Lung (tissue), 11 donors: ENCODE measurements at regions not wholly inside any gene's neighbourhood (a gene's known extent, or its start where the extent isn't known, plus 50 kb on each side); places are given as distances from the start of the nearest gene placed in this dataset.

ENCODE experiments used
- ATAC-seq: fragments of 200-7000 bp; cut with Tn5 transposase; one replicate; pipeline ENCODE4 v1.9.1; 2020; ENCODE audit warnings: moderate number of reproducible peaks; ENCODE audit not compliant: insufficient read depth, low FRiP score
- DNase-seq, 3 donors: peaks; one replicate each; pipeline ENCODE4 v3.0.0-alpha.2; 2013 to 2017
- H3K27ac ChIP-seq, 2 donors: one replicate each; pipeline ENCODE4 v1.5.1; 2013; ENCODE audit warnings: mild to moderate bottlenecking in 2 of 2, moderate library complexity in 2 of 2, control low read depth in 1 of 2, inconsistent platforms in 1 of 2, low read depth in 1 of 2, low read length in 1 of 2
- H3K27me3 ChIP-seq, 3 donors: one replicate each; pipeline ENCODE4 v1.5.1; 2013; ENCODE audit warnings: low read length in 2 of 3; ENCODE audit not compliant: control insufficient read depth in 3 of 3, insufficient read depth in 3 of 3
- H3K36me3 ChIP-seq, 4 donors: one replicate each; pipeline ENCODE4 v1.5.1; 2013; ENCODE audit warnings: low read length in 4 of 4, mild to moderate bottlenecking in 1 of 4, moderate library complexity in 1 of 4; ENCODE audit not compliant: control insufficient read depth in 4 of 4, insufficient read depth in 4 of 4
- H3K4me1 ChIP-seq, 5 donors: one replicate each; pipeline ENCODE4 v1.5.1; 2013; ENCODE audit warnings: low read length in 5 of 5, mild to moderate bottlenecking in 2 of 5, moderate library complexity in 1 of 5; ENCODE audit not compliant: control insufficient read depth in 5 of 5, insufficient read depth in 5 of 5
- H3K4me3 ChIP-seq: one replicate; pipeline ENCODE4 v1.5.1; 2013; ENCODE audit warnings: mild to moderate bottlenecking, control low read depth, moderate library complexity
- H3K9ac ChIP-seq, 2 donors: one replicate each; pipeline ENCODE4 v1.5.1; 2013; ENCODE audit warnings: low read length in 2 of 2, control low read depth in 1 of 2; ENCODE audit not compliant: insufficient read depth in 1 of 2
- H3K9me3 ChIP-seq, 4 donors: one replicate each; pipeline ENCODE4 v1.5.1; 2013; ENCODE audit warnings: low read length in 3 of 4, mild to moderate bottlenecking in 1 of 4, moderate library complexity in 1 of 4; ENCODE audit not compliant: control insufficient read depth in 4 of 4, insufficient read depth in 3 of 4
- CTCF ChIP-seq: IDR thresholded peaks from 2 replicates; pipeline ENCODE4 v1.5.1; 2012; ENCODE audit warnings: mild to moderate bottlenecking; ENCODE audit errors: control extremely low read depth, extremely low read depth
- WGBS, 2 donors: extraction: QIAGEN DNeasy Blood & Tissue Kit; methylation state at CpG; one replicate each; pipeline ENCODE4 v1.1.7; 2013; 5-methylcytosine and 5-hydroxymethylcytosine counted together
- donor health status: control.
- donor health status: control.
- donor health status: Bipolar disorder and iron deficiency.
- donor health status: healthy.
- donor health status: DM: yes; HTN: yes; CAD: no.

- Histone ChIP-seq H3K36me3 (no peaks in the 10 kb centered on the region), H3K9ac (no peak overlapping the region), H3K27ac (peak overlapping the region in 1 of 2 donors; percentile 68), H3K27me3 (no peaks in the 10 kb centered on the region), H3K4me3 (no peak overlapping the region), H3K4me1 (peaks cover 10 to 38% (median 32%) of the 10 kb centered on the region in 5 donors), H3K9me3 (no peaks in the 10 kb centered on the region)
- TF ChIP-seq CTCF: no peak
- 44 to 47% methylated on average over 20 of the region's 20 CpGs for WGBS, 2 donors
- ATAC-seq (no peak), DNase-seq (no peak)
These were observed 72.7 kb upstream of the HGFAC start for GRCh38 chr4:3368841-3369760.

- peak; percentile 72 to 78 (median 76) for DNase-seq
- peak overlapping the region in 1 of 2 donors; percentile 68 for H3K27ac ChIP-seq
- TF ChIP-seq CTCF: no peak
- no peak overlapping the region for H3K9ac ChIP-seq
- H3K36me3 ChIP-seq: no peaks in the 10 kb centered on the region
- ATAC-seq: peak; percentile 7
- WGBS, 2 donors: 44 to 48% methylated on average over 33 of the region's 33 CpGs
- H3K4me3 ChIP-seq: no peak overlapping the region
- H3K27me3 ChIP-seq: no peaks in the 10 kb centered on the region
- no peaks in the 10 kb centered on the region for H3K9me3 ChIP-seq
- peaks cover 10 to 38% (median 35%) of the 10 kb centered on the region in 5 donors for H3K4me1 ChIP-seq
These were observed 71.7 kb upstream of the HGFAC start for GRCh38 chr4:3369781-3370674.

GRCh38 chr4:3371033-3372001 lies 70.5 kb upstream of the HGFAC start:
- Histone ChIP-seq H3K27me3 (no peaks in the 10 kb centered on the region), H3K4me1 (peaks cover 10 to 38% (median 35%) of the 10 kb centered on the region in 5 donors), H3K36me3 (peaks cover 0 to 5% (median 0%) of the 10 kb centered on the region in 4 donors), H3K9me3 (peaks cover 0 to 2% (median 0%) of the 10 kb centered on the region in 4 donors), H3K9ac (no peak overlapping the region), H3K27ac (peak overlapping the region in 1 of 2 donors; percentile 37), H3K4me3 (no peak overlapping the region)
- no peak for ATAC-seq
- TF ChIP-seq CTCF: no peak
- DNase-seq: peak in 1 of 3 donors; percentile 42
- 49 to 72% methylated on average over 34 of the region's 34 CpGs for WGBS, 2 donors
